Colon (tissue), 2 donors: ENCODE measurements at regions not wholly inside any gene's neighbourhood (a gene's known extent, or its start where the extent isn't known, plus 50 kb on each side); places are given as distances from the start of the nearest gene placed in this dataset.
A peak's percentile ranks its signal among the peaks of the same experiment; 100 is the strongest.

Experiments
- FAIRE-seq: peaks from 2 replicates; lab custom pipeline; 2012; peaks lifted over from hg19 to GRCh38; lab: Jason Lieb, UNC
- donor health status: control.
- donor health status: control.

DNA sequence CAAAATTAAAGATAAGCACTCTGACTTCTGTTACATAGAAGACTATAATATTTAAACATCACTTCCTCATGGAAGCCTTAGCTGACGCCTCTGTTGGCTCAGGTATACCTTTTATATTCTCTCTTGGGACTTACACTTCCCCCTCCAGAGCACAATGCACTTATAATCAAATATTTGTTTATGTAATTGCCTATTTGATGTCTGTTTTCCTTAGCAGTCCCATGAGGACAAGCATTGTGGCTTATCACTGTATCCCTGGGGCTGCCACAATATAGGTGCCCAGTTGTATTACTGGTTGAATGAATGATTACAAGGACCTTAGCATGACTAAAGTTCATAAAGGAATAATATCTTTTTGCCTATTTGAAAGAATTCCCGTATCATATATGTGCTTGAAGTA is 186.7 kb upstream of the VGLL2 start:
- FAIRE-seq: peak; percentile 75

- FAIRE-seq: no peak
Observed at GRCh38 chr6:117079951-117080350, 185.4 kb upstream of the VGLL2 start.

DNA sequence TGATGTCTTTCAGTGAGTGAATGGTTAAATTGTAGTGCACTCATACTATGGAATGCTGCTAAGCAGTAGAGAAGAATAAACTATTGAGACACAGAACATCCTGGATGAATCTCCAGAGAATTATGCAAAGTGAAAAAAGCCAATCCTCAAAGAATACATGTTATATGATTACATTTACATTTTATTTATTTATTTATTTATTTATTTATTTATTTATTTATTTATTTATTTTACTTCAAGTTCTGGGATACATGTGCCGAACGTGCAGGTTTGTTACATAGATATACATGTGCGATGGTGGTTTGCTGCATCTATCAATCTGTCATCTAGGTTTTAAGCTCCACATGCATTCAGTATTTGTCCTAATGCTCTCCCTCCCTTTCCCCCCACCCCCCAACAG is 175.8 kb upstream of the VGLL2 start:
- no peak for FAIRE-seq

- FAIRE-seq: no peak
Observed at GRCh38 chr6:117110146-117110545, 155.2 kb upstream of the VGLL2 start.

GRCh38 chr6:117110737-117111136 is 154.6 kb upstream of the VGLL2 start:
- FAIRE-seq: no peak

- no peak for FAIRE-seq
Observed at GRCh38 chr6:117117652-117118051, 147.7 kb upstream of the VGLL2 start.

DNA sequence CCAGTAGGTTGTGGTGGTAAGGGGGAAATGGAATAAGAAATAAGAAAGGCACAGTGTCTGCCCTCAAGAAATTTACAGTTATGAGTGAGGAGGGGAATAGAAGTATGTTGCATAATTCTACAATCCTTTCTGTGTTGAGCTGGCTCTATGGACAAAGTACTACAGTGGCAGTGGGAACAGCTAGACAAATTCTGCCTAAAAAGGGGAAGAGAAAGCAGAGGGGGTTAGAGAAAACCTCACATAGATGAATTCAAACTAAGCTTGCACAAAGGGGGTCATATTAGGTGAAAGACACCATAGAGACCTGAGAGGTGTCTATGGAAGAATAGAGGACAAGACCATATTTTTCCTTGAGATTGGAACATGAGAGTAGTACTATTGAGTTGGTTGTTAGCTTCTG is 146.9 kb upstream of the VGLL2 start:
- FAIRE-seq: no peak

DNA sequence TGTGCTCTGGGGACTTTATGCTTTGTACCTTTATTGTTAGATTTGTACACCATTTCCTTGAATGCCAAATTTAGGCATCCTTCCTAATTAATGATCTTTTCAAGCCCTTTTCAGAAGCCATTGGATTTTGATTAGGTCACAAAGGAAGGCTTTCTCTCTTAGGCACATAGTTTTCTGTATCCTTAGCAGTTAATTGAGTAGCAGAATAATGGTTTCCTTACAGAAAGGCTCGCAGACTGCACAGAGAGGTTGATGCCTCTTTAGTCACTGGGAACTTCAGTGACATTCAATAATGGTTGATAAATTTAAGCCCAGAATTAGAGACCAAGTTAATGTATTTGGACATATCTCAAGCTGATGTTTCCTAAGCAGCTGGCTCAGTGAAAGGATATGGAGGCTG is 139.1 kb upstream of the VGLL2 start:
- no peak for FAIRE-seq

GRCh38 chr6:117128052-117128451 is 137.3 kb upstream of the VGLL2 start:
- no peak for FAIRE-seq

DNA sequence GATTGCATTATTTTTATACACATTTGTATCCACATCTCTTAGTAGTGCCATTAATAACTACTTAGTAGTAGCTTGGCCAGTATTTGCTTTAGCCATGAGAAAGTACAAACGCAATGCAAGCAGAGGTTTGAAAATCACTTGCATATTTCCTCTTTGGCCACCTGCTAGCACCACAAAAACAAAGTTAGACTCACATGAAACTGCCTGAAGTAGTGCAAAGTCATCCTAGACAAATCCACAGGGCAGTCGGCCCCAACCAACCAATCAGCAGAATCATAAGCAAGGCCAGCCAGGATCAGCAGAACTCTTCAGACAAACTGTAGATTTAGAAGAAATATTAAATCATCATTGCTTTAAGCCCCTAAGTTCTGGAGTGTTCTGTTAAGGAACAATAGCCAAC is 135.2 kb upstream of the VGLL2 start:
- no peak for FAIRE-seq

DNA sequence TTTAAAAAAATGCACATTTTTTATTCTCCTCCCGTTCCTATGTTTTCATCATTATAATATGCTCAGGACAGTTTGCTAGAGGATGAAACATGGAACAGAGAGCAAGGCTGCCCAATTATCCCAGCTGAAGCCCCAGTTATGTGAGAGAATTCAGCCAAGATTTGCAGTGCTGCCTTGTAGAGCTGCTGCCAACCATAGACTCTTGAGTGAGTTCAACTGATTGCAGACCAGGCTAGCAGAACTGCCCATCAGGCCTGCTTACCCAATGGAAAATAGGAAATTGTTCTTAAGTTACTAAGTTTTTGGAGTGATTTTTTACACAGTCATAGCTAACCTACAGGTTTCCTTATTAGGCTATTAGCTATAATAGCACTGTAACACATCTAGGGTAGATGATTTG is 128.7 kb upstream of the VGLL2 start:
- no peak for FAIRE-seq

DNA sequence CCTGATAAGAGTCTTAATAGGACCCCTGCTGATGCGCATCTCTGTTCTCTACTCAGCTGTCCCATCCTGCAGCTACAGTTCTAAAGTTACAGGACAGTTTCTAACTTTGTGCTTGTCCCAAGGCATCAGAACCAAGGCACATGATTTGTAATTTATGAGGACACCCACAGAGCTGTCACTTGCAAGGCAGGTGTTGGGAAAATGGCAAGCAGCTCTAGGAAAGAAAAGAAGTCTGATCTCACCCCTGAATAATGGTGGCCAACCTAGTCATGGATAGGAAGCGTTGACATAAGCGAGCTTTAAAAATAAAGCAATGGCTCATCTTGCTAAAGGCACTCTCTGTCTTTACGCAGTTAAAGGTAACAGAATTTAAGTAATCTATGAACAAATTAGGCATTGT is 127.6 kb upstream of the VGLL2 start:
- FAIRE-seq: no peak

DNA sequence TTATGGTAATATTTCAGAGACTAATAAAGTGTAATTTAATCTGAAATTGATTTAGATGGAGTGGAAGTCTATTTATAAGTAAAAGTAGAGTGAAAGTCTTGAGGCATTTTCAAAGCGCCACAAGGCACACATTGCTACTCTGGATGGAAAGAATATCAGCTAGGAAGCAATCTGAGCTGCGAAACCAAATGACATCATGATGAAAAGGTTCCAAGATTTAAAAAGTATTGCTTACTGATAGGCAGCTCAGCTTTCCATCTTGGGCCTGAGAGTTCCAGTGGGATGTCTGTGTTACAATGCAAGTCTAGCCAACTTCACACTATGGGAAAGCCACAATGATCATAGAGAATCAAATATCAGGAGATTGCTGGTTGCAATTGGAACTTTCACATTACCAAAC is 126.9 kb upstream of the VGLL2 start:
- no peak for FAIRE-seq

DNA sequence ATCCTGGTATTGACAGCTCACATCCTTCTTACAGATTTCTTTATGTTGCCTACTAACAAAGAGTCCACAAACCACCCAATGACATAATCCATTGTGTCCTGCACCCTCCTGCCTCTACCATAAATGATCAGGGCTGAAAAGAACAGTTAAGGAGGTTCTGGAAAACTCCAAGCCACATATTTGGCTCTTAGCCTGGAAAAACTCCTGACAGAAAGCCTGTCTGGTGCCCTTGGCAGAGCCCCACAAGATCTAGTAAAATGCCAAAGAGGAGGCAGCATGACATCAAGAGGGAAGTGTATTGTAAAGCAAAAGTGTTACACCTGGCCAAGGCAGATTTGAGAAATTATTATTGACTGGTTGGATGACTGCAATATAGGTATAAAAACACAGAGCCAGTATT is 126.4 kb upstream of the VGLL2 start:
- FAIRE-seq: no peak

DNA sequence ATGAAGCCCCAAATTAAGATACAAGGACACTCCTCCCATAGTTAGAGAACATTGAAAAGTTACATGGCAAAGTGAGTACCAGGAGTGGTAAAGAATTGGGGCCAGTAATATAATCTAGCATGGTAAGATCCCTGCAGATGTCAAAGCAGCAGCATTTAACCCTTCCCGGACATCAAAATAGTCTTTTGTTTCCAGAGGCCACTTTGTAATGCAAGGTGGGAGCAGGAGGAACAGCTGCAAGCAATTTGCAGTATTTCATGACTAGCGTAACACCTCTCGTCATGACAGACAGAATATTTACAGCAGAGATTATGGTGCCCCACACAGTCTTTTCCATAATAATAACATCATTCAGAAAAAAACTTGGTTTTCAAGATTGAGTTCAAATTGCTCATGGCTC is 123.2 kb upstream of the VGLL2 start:
- no peak for FAIRE-seq

GRCh38 chr6:117142995-117143394 is 122.4 kb upstream of the VGLL2 start:
- no peak for FAIRE-seq

- FAIRE-seq: no peak
Observed at GRCh38 chr6:117143647-117144046, 121.7 kb upstream of the VGLL2 start.

- no peak for FAIRE-seq
Observed at GRCh38 chr6:117145940-117146339, 119.4 kb upstream of the VGLL2 start.

- FAIRE-seq: no peak
Observed at GRCh38 chr6:117149324-117149723, 116.0 kb upstream of the VGLL2 start.

- FAIRE-seq: no peak
Observed at GRCh38 chr6:117156741-117157140, 108.6 kb upstream of the VGLL2 start.

- FAIRE-seq: no peak
Observed at GRCh38 chr6:117157448-117157847, 107.9 kb upstream of the VGLL2 start.

DNA sequence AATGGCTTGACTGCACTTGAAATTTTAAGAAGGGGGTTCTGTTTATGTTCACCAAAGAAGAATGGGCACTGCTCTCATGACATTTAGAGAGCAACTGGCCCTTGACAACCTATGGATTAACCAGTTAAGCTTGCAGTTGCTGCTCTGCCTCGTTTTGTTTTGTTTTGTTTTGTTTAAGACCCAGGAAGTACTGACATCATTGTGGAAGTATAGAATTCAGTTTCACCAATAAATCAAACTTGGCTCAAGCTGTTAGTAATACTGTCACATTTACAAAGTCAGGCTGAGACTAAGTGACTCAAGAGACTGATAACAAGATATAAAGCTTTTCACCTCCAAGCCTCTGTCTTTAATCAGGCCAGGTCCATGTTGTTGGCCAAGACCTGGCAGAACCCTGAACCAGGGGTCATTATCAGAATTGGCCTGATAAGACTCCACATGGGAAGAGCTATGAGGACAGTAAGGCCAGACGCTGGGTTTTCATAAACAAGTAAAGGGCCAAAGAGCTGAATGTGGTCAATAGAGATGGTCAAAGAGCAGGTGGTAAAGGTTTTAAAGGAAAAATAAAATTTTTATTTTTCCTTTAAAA is 99.4 kb upstream of the VGLL2 start:
- FAIRE-seq: no peak

DNA sequence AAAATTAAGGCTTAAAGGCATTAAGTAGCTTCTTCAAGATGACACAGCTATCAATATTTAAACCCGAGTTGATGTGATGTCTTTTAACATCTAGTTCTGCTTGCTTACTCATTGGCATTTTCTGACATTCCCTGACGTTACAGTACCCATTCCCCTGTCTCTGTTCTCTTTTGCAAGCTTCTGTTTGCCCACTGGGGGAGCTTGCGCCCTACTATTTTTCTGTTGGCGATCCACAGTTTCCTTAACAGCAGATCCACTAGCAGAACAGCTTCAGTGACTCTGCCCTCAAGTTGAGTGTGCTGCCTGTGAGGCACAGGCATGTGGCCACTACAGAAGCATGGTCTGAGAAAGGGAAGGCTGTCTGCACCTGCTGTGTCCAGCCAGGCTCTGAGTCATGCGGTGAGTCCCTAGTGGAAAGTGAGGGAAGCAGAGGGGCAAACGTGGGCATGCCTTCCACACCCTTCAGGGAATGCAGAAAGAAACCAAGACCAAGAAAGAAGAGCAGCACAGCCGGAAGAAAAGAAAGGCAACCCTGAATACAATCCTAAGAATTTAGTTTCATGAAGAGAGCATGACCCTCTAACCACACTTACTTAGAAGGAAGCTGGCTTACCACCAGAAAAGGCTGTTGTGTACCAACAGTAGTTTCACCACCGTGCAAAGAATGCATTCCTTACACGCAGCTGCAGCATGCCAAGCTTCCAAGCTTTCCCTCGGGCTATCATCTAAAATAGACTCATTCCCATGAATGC is 97.7 kb upstream of the VGLL2 start:
- FAIRE-seq: no peak
